Osteocyte (in vitro differentiated cells): ENCODE measurements at regions not wholly inside any gene's neighbourhood (a gene's known extent, or its start where the extent isn't known, plus 50 kb on each side); places are given as distances from the start of the nearest gene placed in this dataset.

Source experiments
- DNase-seq: peaks from one replicate; pipeline ENCODE4 v3.0.0; 2021; ENCODE audit warnings: mixed read lengths; ENCODE audit not compliant: unreplicated experiment; ENCODE audit errors: extremely low spot score
- H3K27ac Mint-ChIP-seq: one replicate; pipeline ENCODE4 v1.8.0; 2021; ENCODE audit warnings: mild to moderate bottlenecking, mixed read lengths; ENCODE audit not compliant: unreplicated experiment
- H3K27me3 Mint-ChIP-seq: one replicate; pipeline ENCODE4 v1.8.0; 2021; ENCODE audit warnings: mixed read lengths; ENCODE audit not compliant: unreplicated experiment
- H3K36me3 Mint-ChIP-seq: one replicate; pipeline ENCODE4 v1.8.0; 2021; ENCODE audit warnings: mixed read lengths; ENCODE audit not compliant: unreplicated experiment
- H3K4me1 Mint-ChIP-seq: one replicate; pipeline ENCODE4 v1.8.0; 2021; ENCODE audit warnings: mixed read lengths; ENCODE audit not compliant: unreplicated experiment
- H3K4me3 Mint-ChIP-seq: one replicate; pipeline ENCODE4 v1.8.0; 2021; ENCODE audit warnings: mild to moderate bottlenecking, moderate library complexity, mixed read lengths; ENCODE audit not compliant: unreplicated experiment
- H3K9me3 Mint-ChIP-seq: one replicate; pipeline ENCODE4 v1.8.0; 2021; ENCODE audit warnings: mixed read lengths; ENCODE audit not compliant: unreplicated experiment
- TF ChIP-seq, protein P1 (sequence below): fragments of 200-600 bp; sonication (generic); IDR thresholded peaks from 2 replicates; pipeline ENCODE4 v1.5.0; 2021; ENCODE audit warnings: antibody characterized with exemption, mild to moderate bottlenecking, moderate library complexity

DNA sequence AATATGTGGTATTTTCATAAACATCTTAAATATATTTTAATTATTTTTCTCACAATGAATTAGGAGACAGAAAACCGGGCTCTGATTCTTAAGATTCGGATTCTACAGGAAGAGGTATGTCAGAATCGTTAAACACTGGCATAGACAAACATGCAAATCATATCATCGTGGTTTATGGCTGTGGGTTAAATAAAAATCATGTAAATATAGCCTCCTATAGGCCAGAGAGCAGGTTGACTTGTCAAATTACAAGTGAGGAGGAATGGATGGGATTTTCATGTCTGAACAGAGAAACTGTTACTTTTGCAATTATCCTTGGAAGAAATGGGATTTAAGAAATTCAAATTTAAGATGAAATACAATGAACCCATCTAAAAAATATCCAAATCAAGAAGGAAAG lies 74.9 kb upstream of the BCAT1 start:
- Mint-ChIP-seq H3K4me1 (no peaks in the 10 kb centered on the region), H3K9me3 (no peaks in the 10 kb centered on the region), H3K27me3 (no peaks in the 10 kb centered on the region)

DNA sequence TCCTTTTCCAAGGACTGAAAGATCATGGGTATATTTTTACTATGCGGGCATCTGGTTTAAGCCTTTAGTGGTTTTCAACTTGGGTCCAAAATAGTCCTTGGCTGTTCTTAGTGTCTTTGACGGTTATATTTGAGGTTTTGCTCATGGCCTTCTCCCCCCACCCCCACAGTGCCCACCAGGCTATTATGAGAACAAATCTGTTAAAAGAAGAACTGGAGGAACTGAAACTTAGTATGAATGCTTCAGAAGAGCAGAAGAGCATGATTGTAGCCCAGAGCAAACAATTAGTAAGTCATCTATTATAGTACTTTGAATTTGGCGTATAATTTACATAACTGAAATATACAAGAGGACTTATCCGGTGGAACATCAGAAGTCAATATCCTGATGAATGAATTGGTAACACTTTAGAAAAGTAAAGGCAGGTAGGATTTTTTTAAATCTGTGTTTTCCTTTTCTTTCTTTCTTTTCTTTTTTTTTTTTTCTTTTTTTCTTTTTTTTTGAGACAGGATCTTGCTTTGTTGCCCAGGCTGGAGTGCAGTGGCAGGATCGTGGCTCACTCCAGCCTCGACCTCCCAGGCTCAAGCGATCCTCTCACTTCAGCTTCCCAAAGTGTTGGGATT lies 71.8 kb upstream of the BCAT1 start:
- Mint-ChIP-seq H3K4me1 (peaks cover 11% of the 10 kb centered on the region), H3K27ac (no peak overlapping the region), H3K4me3 (no peak overlapping the region), H3K36me3 (no peaks in the 10 kb centered on the region), H3K27me3 (no peaks in the 10 kb centered on the region), H3K9me3 (no peaks in the 10 kb centered on the region)
- TF ChIP-seq, protein P1, sequence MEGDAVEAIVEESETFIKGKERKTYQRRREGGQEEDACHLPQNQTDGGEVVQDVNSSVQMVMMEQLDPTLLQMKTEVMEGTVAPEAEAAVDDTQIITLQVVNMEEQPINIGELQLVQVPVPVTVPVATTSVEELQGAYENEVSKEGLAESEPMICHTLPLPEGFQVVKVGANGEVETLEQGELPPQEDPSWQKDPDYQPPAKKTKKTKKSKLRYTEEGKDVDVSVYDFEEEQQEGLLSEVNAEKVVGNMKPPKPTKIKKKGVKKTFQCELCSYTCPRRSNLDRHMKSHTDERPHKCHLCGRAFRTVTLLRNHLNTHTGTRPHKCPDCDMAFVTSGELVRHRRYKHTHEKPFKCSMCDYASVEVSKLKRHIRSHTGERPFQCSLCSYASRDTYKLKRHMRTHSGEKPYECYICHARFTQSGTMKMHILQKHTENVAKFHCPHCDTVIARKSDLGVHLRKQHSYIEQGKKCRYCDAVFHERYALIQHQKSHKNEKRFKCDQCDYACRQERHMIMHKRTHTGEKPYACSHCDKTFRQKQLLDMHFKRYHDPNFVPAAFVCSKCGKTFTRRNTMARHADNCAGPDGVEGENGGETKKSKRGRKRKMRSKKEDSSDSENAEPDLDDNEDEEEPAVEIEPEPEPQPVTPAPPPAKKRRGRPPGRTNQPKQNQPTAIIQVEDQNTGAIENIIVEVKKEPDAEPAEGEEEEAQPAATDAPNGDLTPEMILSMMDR = no peak
- no peak for DNase-seq

More for the DNA sequence above, 74.9 kb upstream of the BCAT1 start:
- Mint-ChIP-seq H3K36me3 (no peaks in the 10 kb centered on the region), H3K4me3 (no peak overlapping the region), H3K27ac (no peak overlapping the region)
- DNase-seq = no peak
- TF ChIP-seq, protein P1 = no peak

DNA sequence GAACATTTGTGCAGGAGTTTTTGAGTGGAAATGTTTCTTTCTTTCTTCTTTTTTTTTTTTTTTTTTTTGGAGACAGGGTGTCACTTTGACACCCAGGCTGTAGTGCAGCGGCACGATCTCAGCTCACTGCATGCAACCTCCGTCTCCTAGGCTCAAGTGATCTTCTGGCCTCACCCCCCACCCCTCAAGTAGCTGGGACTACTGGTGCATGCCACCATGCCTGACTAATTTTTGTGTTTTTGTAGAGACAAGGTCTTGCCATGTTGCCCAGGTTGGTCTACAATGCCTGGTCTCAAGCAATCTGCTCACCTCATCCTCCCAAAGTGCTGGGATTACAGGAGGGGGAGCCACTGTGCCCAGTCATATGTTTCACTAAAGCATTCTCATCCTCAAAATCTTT lies 69.2 kb upstream of the BCAT1 start:
- TF ChIP-seq, protein P1 = no peak
- H3K27me3 Mint-ChIP-seq = no peaks in the 10 kb centered on the region
- H3K9me3 Mint-ChIP-seq = no peaks in the 10 kb centered on the region
- no peaks in the 10 kb centered on the region for H3K36me3 Mint-ChIP-seq
- H3K4me1 Mint-ChIP-seq = peaks cover 25% of the 10 kb centered on the region
- H3K27ac Mint-ChIP-seq = no peak overlapping the region
- no peak overlapping the region for H3K4me3 Mint-ChIP-seq
- no peak for DNase-seq

DNA sequence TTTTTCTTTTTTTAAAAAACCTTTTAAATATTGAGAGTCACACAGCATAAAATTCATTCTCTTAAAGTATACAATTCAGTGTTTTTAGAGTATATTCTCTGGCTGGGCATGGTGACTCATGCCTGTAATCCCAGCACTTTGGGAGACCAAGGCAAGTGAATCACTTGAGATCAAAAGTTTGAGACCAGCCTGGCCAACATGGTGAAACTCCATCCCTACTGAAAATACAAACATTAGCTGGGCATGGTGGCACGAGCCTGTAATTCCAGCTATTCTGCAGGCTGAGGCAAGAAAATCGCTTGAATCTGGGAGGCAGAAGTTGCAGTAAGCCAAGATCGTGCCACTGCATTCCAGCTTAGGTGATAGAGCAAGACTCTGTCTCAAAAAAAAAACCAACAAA lies 68.4 kb upstream of the BCAT1 start:
- H3K36me3 Mint-ChIP-seq = no peaks in the 10 kb centered on the region
- no peak for DNase-seq
- no peak overlapping the region for H3K27ac Mint-ChIP-seq
- TF ChIP-seq, protein P1 = no peak
- no peaks in the 10 kb centered on the region for H3K27me3 Mint-ChIP-seq
- H3K4me1 Mint-ChIP-seq = peaks cover 26% of the 10 kb centered on the region
- no peaks in the 10 kb centered on the region for H3K9me3 Mint-ChIP-seq
- H3K4me3 Mint-ChIP-seq = no peak overlapping the region

DNA sequence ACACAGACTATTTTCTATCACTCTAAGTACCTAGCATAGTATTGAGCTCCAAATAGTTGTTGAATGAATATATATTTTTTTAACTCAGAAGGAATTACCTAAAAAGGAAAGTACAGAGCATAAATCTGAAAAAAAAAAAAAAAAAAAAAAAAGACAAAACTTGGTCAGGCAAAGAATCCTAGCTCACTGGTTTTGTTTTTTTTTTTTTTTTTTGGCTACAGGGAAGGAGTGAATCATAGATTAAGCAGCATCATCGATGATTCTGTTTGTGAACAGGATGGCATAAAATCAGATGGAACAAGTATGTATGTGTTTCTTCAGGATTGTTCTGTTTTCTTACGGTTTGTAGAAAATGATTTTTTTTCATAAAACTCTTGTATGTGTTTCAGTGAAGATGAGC lies 66.1 kb upstream of the BCAT1 start:
- no peak for DNase-seq
- H3K4me1 Mint-ChIP-seq = peaks cover 26% of the 10 kb centered on the region
- TF ChIP-seq, protein P1 = no peak
- no peak overlapping the region for H3K27ac Mint-ChIP-seq
- H3K36me3 Mint-ChIP-seq = no peaks in the 10 kb centered on the region
- no peaks in the 10 kb centered on the region for H3K9me3 Mint-ChIP-seq
- H3K27me3 Mint-ChIP-seq = no peaks in the 10 kb centered on the region
- H3K4me3 Mint-ChIP-seq = no peak overlapping the region
